GM18498 (cell line): ENCODE measurements at regions not wholly inside any gene's neighbourhood (a gene's known extent, or its start where the extent isn't known, plus 50 kb on each side); places are given as distances from the start of the nearest gene placed in this dataset.
A peak's percentile ranks its signal among the peaks of the same experiment; 100 is the strongest.

Source experiments
- ATAC-seq: cut with Tn5 transposase; IDR thresholded peaks from one replicate; pipeline ENCODE4 v1.9.1; 2021; ENCODE audit warnings: mild to moderate bottlenecking, moderate library complexity; ENCODE audit not compliant: unreplicated experiment

GRCh38 chr5:125521289-125521688, 774.9 kb upstream of the ZNF608 start:
- no peak for ATAC-seq

- no peak for ATAC-seq
These were observed 778.9 kb upstream of the ZNF608 start for GRCh38 chr5:125525356-125525755.

GRCh38 chr5:125526966-125527365, 780.5 kb upstream of the ZNF608 start:
- no peak for ATAC-seq

- no peak for ATAC-seq
These were observed 782.4 kb upstream of the ZNF608 start for GRCh38 chr5:125528881-125529280.

- no peak for ATAC-seq
These were observed 784.6 kb upstream of the ZNF608 start for GRCh38 chr5:125530833-125531615.

GRCh38 chr5:125536095-125536494, 789.7 kb upstream of the ZNF608 start:
- ATAC-seq = peak; percentile 91

GRCh38 chr5:125536582-125536981, 790.1 kb upstream of the ZNF608 start:
- ATAC-seq = no peak

- ATAC-seq = no peak
These were observed 791.2 kb upstream of the ZNF608 start for GRCh38 chr5:125537661-125538060.

GRCh38 chr5:125538469-125538868, 792.0 kb upstream of the ZNF608 start:
- no peak for ATAC-seq

- no peak for ATAC-seq
These were observed 794.6 kb upstream of the ZNF608 start for GRCh38 chr5:125541085-125541484.

- ATAC-seq = no peak
These were observed 803.0 kb upstream of the ZNF608 start for GRCh38 chr5:125549322-125549911.

GRCh38 chr5:125550274-125550673, 803.8 kb upstream of the ZNF608 start:
- ATAC-seq = no peak

- no peak for ATAC-seq
These were observed 804.8 kb upstream of the ZNF608 start for GRCh38 chr5:125551246-125551645.

GRCh38 chr5:125551797-125552196, 805.4 kb upstream of the ZNF608 start:
- no peak for ATAC-seq

GRCh38 chr5:125552486-125552885, 806.0 kb upstream of the ZNF608 start:
- no peak for ATAC-seq

- no peak for ATAC-seq
These were observed 807.9 kb upstream of the ZNF608 start for GRCh38 chr5:125554355-125554754.

GRCh38 chr5:125555591-125555990, 809.2 kb upstream of the ZNF608 start:
- ATAC-seq = no peak

GRCh38 chr5:125558016-125558415, 811.6 kb upstream of the ZNF608 start:
- no peak for ATAC-seq

- ATAC-seq = no peak
These were observed 812.0 kb upstream of the ZNF608 start for GRCh38 chr5:125558466-125558865.

GRCh38 chr5:125559296-125559695, 812.9 kb upstream of the ZNF608 start:
- no peak for ATAC-seq

- ATAC-seq = no peak
These were observed 814.2 kb upstream of the ZNF608 start for GRCh38 chr5:125560476-125561225.
